ENCODE measurements at regions not wholly inside any gene's neighbourhood (a gene's known extent, or its start where the extent isn't known, plus 50 kb on each side); places are given as distances from the start of the nearest gene placed in this dataset.

- no peak overlapping the region for H3K4me3 ChIP-seq (ENCODE audit: low read depth, low read length)
- TF ChIP-seq CTCF (IDR thresholded peaks at IDR 0.05; ENCODE audit: borderline replicate concordance, insufficient read depth, low read depth, low read length): no peak
Observed at GRCh38 chr4:89482926-89483595, 175.5 kb upstream of the GPRIN3 start.

- TF ChIP-seq CTCF (IDR thresholded peaks at IDR 0.05; ENCODE audit: borderline replicate concordance, insufficient read depth, low read depth, low read length): no peak
- H3K4me3 ChIP-seq (ENCODE audit: low read depth, low read length): no peak overlapping the region
Observed at GRCh38 chr4:89482251-89482650, 174.7 kb upstream of the GPRIN3 start.

GRCh38 chr4:89469930-89470375 is 162.4 kb upstream of the GPRIN3 start:
- H3K4me3 ChIP-seq (ENCODE audit: low read depth, low read length): no peak overlapping the region
- no peak for TF ChIP-seq CTCF (IDR thresholded peaks at IDR 0.05; ENCODE audit: borderline replicate concordance, insufficient read depth, low read depth, low read length)

- no peak overlapping the region for H3K4me3 ChIP-seq (ENCODE audit: low read depth, low read length)
- TF ChIP-seq CTCF (IDR thresholded peaks at IDR 0.05; ENCODE audit: borderline replicate concordance, insufficient read depth, low read depth, low read length): no peak
Observed at GRCh38 chr4:89469516-89469915, 161.9 kb upstream of the GPRIN3 start.

GRCh38 chr4:89468602-89469001 is 161.0 kb upstream of the GPRIN3 start:
- no peak for TF ChIP-seq CTCF (IDR thresholded peaks at IDR 0.05; ENCODE audit: borderline replicate concordance, insufficient read depth, low read depth, low read length)
- H3K4me3 ChIP-seq (ENCODE audit: low read depth, low read length): no peak overlapping the region

GRCh38 chr4:89463341-89463740 is 155.7 kb upstream of the GPRIN3 start:
- no peak for TF ChIP-seq CTCF (IDR thresholded peaks at IDR 0.05; ENCODE audit: borderline replicate concordance, insufficient read depth, low read depth, low read length)
- no peak overlapping the region for H3K4me3 ChIP-seq (ENCODE audit: low read depth, low read length)

GRCh38 chr4:89447543-89447942 is 139.9 kb upstream of the GPRIN3 start:
- TF ChIP-seq CTCF (IDR thresholded peaks at IDR 0.05; ENCODE audit: borderline replicate concordance, insufficient read depth, low read depth, low read length): no peak

More at GRCh38 chr4:89447543-89447942, 139.9 kb upstream of the GPRIN3 start:
- H3K4me3 ChIP-seq (ENCODE audit: low read depth, low read length): no peak overlapping the region

Data from GM12875 (cell line).